Chondrocyte (in vitro differentiated cells): ENCODE measurements at regions not wholly inside any gene's neighbourhood (a gene's known extent, or its start where the extent isn't known, plus 50 kb on each side); places are given as distances from the start of the nearest gene placed in this dataset.

Experiments used
- DNase-seq: peaks from one replicate; pipeline ENCODE4 v3.0.0; 2021; ENCODE audit warnings: mixed read lengths, low spot score
- H3K27ac Mint-ChIP-seq: one replicate; pipeline ENCODE4 v1.8.0; 2021; ENCODE audit warnings: mild to moderate bottlenecking, moderate library complexity, mixed read lengths; ENCODE audit not compliant: unreplicated experiment
- H3K27me3 Mint-ChIP-seq: 2 replicates; pipeline ENCODE4 v1.8.0; 2021; ENCODE audit warnings: low read depth, mixed read lengths
- H3K36me3 Mint-ChIP-seq: 2 replicates; pipeline ENCODE4 v1.8.0; 2021; ENCODE audit warnings: low read depth, mixed read lengths
- H3K4me1 Mint-ChIP-seq: 2 replicates; pipeline ENCODE4 v1.8.0; 2021; ENCODE audit warnings: low read depth, mild to moderate bottlenecking, mixed read lengths
- H3K4me3 Mint-ChIP-seq: one replicate; pipeline ENCODE4 v1.8.0; 2021; ENCODE audit warnings: mild to moderate bottlenecking, moderate library complexity, mixed read lengths; ENCODE audit not compliant: unreplicated experiment
- H3K9me3 Mint-ChIP-seq: 2 replicates; pipeline ENCODE4 v1.8.0; 2021; ENCODE audit warnings: low read depth, mixed read lengths
- TF ChIP-seq, protein P1 (sequence below): fragments of 200-600 bp; sonication (generic); IDR thresholded peaks from 2 replicates; pipeline ENCODE4 v1.5.0; 2021; ENCODE audit warnings: antibody characterized with exemption, mild to moderate bottlenecking, moderate library complexity

- Mint-ChIP-seq H3K27me3 (no peaks in the 10 kb centered on the region), H3K4me3 (no peak overlapping the region)
Observed at GRCh38 chr5:3377831-3378230, 217.8 kb upstream of the IRX1 start.

DNA sequence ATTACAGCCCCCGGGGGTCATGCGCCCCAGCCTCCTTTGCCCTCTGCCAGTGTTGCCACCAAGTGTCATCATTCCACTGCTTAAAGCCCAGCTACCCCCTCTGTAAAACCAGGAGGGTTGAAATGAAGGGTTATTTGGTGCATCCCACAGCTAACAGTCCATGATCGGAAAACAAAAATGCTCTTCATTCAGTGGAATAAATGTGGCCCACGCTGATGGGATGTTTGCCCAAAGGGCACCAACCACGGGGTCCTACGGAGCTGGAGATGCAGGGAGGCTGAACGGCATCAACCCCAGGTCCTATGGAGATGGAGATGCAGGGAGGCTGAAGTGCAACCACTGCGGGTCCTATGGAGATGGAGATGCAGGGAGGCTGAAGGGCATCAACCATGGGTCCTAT, 218.5 kb upstream of the IRX1 start:
- Mint-ChIP-seq H3K9me3 (peaks cover 26% of the 10 kb centered on the region), H3K27me3 (no peaks in the 10 kb centered on the region), H3K4me3 (no peak overlapping the region), H3K27ac (no peak overlapping the region), H3K36me3 (no peaks in the 10 kb centered on the region), H3K4me1 (no peaks in the 10 kb centered on the region)
- TF ChIP-seq, protein P1, sequence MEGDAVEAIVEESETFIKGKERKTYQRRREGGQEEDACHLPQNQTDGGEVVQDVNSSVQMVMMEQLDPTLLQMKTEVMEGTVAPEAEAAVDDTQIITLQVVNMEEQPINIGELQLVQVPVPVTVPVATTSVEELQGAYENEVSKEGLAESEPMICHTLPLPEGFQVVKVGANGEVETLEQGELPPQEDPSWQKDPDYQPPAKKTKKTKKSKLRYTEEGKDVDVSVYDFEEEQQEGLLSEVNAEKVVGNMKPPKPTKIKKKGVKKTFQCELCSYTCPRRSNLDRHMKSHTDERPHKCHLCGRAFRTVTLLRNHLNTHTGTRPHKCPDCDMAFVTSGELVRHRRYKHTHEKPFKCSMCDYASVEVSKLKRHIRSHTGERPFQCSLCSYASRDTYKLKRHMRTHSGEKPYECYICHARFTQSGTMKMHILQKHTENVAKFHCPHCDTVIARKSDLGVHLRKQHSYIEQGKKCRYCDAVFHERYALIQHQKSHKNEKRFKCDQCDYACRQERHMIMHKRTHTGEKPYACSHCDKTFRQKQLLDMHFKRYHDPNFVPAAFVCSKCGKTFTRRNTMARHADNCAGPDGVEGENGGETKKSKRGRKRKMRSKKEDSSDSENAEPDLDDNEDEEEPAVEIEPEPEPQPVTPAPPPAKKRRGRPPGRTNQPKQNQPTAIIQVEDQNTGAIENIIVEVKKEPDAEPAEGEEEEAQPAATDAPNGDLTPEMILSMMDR = no peak
- DNase-seq = peak; percentile 40

More at GRCh38 chr5:3377831-3378230, 217.8 kb upstream of the IRX1 start:
- peaks cover 25% of the 10 kb centered on the region for H3K9me3 Mint-ChIP-seq
- DNase-seq = peak; percentile 36
- TF ChIP-seq, protein P1 = no peak
- H3K36me3 Mint-ChIP-seq = no peaks in the 10 kb centered on the region
- no peak overlapping the region for H3K27ac Mint-ChIP-seq
- no peaks in the 10 kb centered on the region for H3K4me1 Mint-ChIP-seq

DNA sequence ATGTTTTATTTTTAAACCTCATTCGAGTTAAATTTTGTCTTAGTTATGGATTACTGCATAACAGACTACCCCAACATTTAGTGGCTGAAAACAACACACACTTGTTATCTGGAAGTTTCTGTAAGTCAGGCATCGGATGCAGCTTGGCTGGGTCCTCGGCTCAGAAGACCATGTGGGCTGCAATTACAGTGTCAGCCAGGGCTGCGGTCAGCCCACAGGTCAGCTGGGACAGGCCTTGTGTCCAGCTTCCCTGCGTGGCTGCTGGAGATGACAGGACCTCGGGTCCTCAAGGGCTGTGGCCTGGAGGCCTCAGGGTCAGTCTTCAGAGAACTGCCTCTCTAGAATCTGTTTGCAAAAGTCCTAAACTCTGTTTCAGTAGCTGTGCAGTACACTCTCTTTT, 219.0 kb upstream of the IRX1 start:
- peak; percentile 48 for DNase-seq
- Mint-ChIP-seq H3K4me3 (no peak overlapping the region), H3K27ac (no peak overlapping the region), H3K4me1 (no peaks in the 10 kb centered on the region), H3K9me3 (peaks cover 28% of the 10 kb centered on the region), H3K27me3 (no peaks in the 10 kb centered on the region), H3K36me3 (no peaks in the 10 kb centered on the region)
- TF ChIP-seq, protein P1 = no peak

GRCh38 chr5:3375586-3376311, 219.9 kb upstream of the IRX1 start:
- H3K4me3 Mint-ChIP-seq = no peak overlapping the region
- H3K27ac Mint-ChIP-seq = no peak overlapping the region
- TF ChIP-seq, protein P1 = no peak
- H3K9me3 Mint-ChIP-seq = peaks cover 28% of the 10 kb centered on the region
- DNase-seq = no peak
- no peaks in the 10 kb centered on the region for H3K36me3 Mint-ChIP-seq
- no peaks in the 10 kb centered on the region for H3K27me3 Mint-ChIP-seq
- no peaks in the 10 kb centered on the region for H3K4me1 Mint-ChIP-seq

DNA sequence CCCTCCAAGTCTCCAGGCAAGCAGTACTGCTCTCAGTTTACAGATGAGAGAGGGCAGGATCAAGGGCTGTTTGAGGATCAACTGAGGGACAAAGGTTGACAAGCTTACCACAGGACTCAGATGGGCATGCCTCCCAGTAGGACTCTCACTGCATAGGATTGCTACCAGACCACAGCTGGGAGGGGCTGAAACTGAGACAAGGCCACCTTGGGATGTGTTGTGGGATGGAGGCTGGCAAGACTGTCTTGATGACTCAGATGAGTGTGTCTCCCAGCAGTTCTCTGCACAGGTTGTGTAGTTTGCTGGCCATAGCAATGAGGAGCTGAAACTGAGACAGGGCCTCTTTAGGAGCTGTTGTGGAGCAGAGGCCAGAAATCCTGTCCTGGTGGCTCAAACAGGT, 222.2 kb upstream of the IRX1 start:
- H3K27me3 Mint-ChIP-seq = no peaks in the 10 kb centered on the region
- no peak overlapping the region for H3K4me3 Mint-ChIP-seq
- DNase-seq = no peak
- no peak overlapping the region for H3K27ac Mint-ChIP-seq
- H3K4me1 Mint-ChIP-seq = no peaks in the 10 kb centered on the region
- peaks cover 2% of the 10 kb centered on the region for H3K36me3 Mint-ChIP-seq
- TF ChIP-seq, protein P1 = no peak
- peaks cover 36% of the 10 kb centered on the region for H3K9me3 Mint-ChIP-seq
